ENCODE measurements at regions not wholly inside any gene's neighbourhood (a gene's known extent, or its start where the extent isn't known, plus 50 kb on each side); places are given as distances from the start of the nearest gene placed in this dataset.

- Histone ChIP-seq H3K9me2 (replicated peaks; ENCODE audit: insufficient read depth, low read length) (no peaks in the 10 kb centered on the region), H3K79me2 (ENCODE audit: low read length) (no peaks in the 10 kb centered on the region), H3K36me3 (replicated peaks; ENCODE audit: insufficient read depth, low read length) (no peaks in the 10 kb centered on the region), H3K27ac (ENCODE audit: low read length) (no peak overlapping the region; the same call in 1 of the 2 replicates), H4K20me1 (ENCODE audit: insufficient read depth, low read length) (no peaks in the 10 kb centered on the region), H3K9ac (ENCODE audit: low read length) (no peak overlapping the region), H3F3A (ENCODE audit: insufficient read depth, low read length) (peaks cover 50% of the 10 kb centered on the region), H2AFZ (ENCODE audit: low read length) (no peak overlapping the region), H3K4me2 (ENCODE audit: low read depth, low read length) (no peak overlapping the region), H3K4me1 (ENCODE audit: low read length) (peaks cover 68% of the 10 kb centered on the region), H3K27me3 (replicated peaks; ENCODE audit: insufficient read depth, low read length) (no peaks in the 10 kb centered on the region), H3K4me3 (ENCODE audit: low read length) (no peak overlapping the region), H3K9me3 (replicated peaks; ENCODE audit: insufficient read depth, low read length) (no peaks in the 10 kb centered on the region)
- TF ChIP-seq EZH2phosphoT487 (IDR thresholded peaks at IDR 0.05; ENCODE audit: low read length), result no peak
- TF ChIP-seq CTCF (IDR thresholded peaks at IDR 0.05; ENCODE audit: low read length), result no peak
- no peak for TF ChIP-seq EZH2 (optimal IDR thresholded peaks at IDR 0.05; ENCODE audit: low read depth, low read length)
- DNase-seq, result no peak
Measured at GRCh38 chr15:31262143-31262530, 64.5 kb upstream of the KLF13 start.

- DNase-seq, result peak; percentile 82
- H3K9me2 ChIP-seq (replicated peaks; ENCODE audit: insufficient read depth, low read length), result no peaks in the 10 kb centered on the region
- H3K4me3 ChIP-seq (ENCODE audit: low read length), result no peak overlapping the region
- H3K9ac ChIP-seq (ENCODE audit: low read length), result peak overlapping the region; percentile 81
- peak overlapping the region; percentile 93 for H3K27ac ChIP-seq (ENCODE audit: low read length)
- no peaks in the 10 kb centered on the region for H3K27me3 ChIP-seq (replicated peaks; ENCODE audit: insufficient read depth, low read length)
- no peak overlapping the region for H2AFZ ChIP-seq (ENCODE audit: low read length)
- H3K36me3 ChIP-seq (replicated peaks; ENCODE audit: insufficient read depth, low read length), result no peaks in the 10 kb centered on the region
- peaks cover 69% of the 10 kb centered on the region for H3K4me1 ChIP-seq (ENCODE audit: low read length)
- no peaks in the 10 kb centered on the region for H3K79me2 ChIP-seq (ENCODE audit: low read length)
- TF ChIP-seq EZH2 (optimal IDR thresholded peaks at IDR 0.05; ENCODE audit: low read depth, low read length) (no peak), CTCF (IDR thresholded peaks at IDR 0.05; ENCODE audit: low read length) (no peak), EZH2phosphoT487 (IDR thresholded peaks at IDR 0.05; ENCODE audit: low read length) (no peak)
- peaks cover 53% of the 10 kb centered on the region for H3F3A ChIP-seq (ENCODE audit: insufficient read depth, low read length)
- H3K9me3 ChIP-seq (replicated peaks; ENCODE audit: insufficient read depth, low read length), result no peaks in the 10 kb centered on the region
- peak overlapping the region; percentile 29 for H3K4me2 ChIP-seq (ENCODE audit: low read depth, low read length)
- H4K20me1 ChIP-seq (ENCODE audit: insufficient read depth, low read length), result no peaks in the 10 kb centered on the region
Measured at GRCh38 chr15:31262901-31263671, 63.5 kb upstream of the KLF13 start.

- Histone ChIP-seq H3K36me3 (replicated peaks; ENCODE audit: insufficient read depth, low read length) (no peaks in the 10 kb centered on the region), H3F3A (ENCODE audit: insufficient read depth, low read length) (peaks cover 53% of the 10 kb centered on the region), H4K20me1 (ENCODE audit: insufficient read depth, low read length) (no peaks in the 10 kb centered on the region), H3K9me2 (replicated peaks; ENCODE audit: insufficient read depth, low read length) (no peaks in the 10 kb centered on the region), H3K4me1 (ENCODE audit: low read length) (peaks cover 66% of the 10 kb centered on the region), H3K9ac (ENCODE audit: low read length) (peak overlapping the region; percentile 81), H3K27me3 (replicated peaks; ENCODE audit: insufficient read depth, low read length) (no peaks in the 10 kb centered on the region), H3K4me2 (ENCODE audit: low read depth, low read length) (peak overlapping the region; percentile 81), H3K27ac (ENCODE audit: low read length) (peak overlapping the region; percentile 93), H3K79me2 (ENCODE audit: low read length) (no peaks in the 10 kb centered on the region), H3K4me3 (ENCODE audit: low read length) (no peak overlapping the region), H3K9me3 (replicated peaks; ENCODE audit: insufficient read depth, low read length) (no peaks in the 10 kb centered on the region), H2AFZ (ENCODE audit: low read length) (peak overlapping the region; percentile 23; the same call in 1 of the 2 replicates)
- TF ChIP-seq EZH2phosphoT487 (IDR thresholded peaks at IDR 0.05; ENCODE audit: low read length), result no peak
- TF ChIP-seq EZH2 (optimal IDR thresholded peaks at IDR 0.05; ENCODE audit: low read depth, low read length), result no peak
- TF ChIP-seq CTCF (IDR thresholded peaks at IDR 0.05; ENCODE audit: low read length), result peak; percentile 20; the same call in 1 of the 2 replicates
- peak; percentile 93 for DNase-seq
Measured at GRCh38 chr15:31263751-31264558, 62.7 kb upstream of the KLF13 start.

Measured in MM.1S (cell line).